MV-4-11 (cell line): ENCODE measurements at regions not wholly inside any gene's neighbourhood (a gene's known extent, or its start where the extent isn't known, plus 50 kb on each side); places are given as distances from the start of the nearest gene placed in this dataset.
"Not testable (repeated sequence)": the region's sequence is repeated elsewhere in the genome, so short reads cannot be mapped to it uniquely, and the experiment has no call there.

Experiments used
- DNase-seq: peaks from one replicate; lab custom pipeline; 2025; lab: John Stamatoyannopoulos, UW

- DNase-seq: no peak
Observed at GRCh38 chr20:47863315-47863965, 78.2 kb upstream of the SULF2 start.

- no peak for DNase-seq
Observed at GRCh38 chr20:47862574-47863240, 77.4 kb upstream of the SULF2 start.

GRCh38 chr20:47861116-47861515 is 75.8 kb upstream of the SULF2 start:
- no peak for DNase-seq

- DNase-seq: no peak
Observed at GRCh38 chr20:47860049-47860830, 75.0 kb upstream of the SULF2 start.

- DNase-seq: no peak
Observed at GRCh38 chr20:47859278-47859677, 74.0 kb upstream of the SULF2 start.

GRCh38 chr20:47857569-47858464 is 72.5 kb upstream of the SULF2 start:
- DNase-seq: peak; percentile 7

- no peak for DNase-seq
Observed at GRCh38 chr20:47857187-47857568, 71.9 kb upstream of the SULF2 start.

- DNase-seq: no peak
Observed at GRCh38 chr20:47855799-47856198, 70.5 kb upstream of the SULF2 start.

GRCh38 chr20:47854687-47855212 is 69.5 kb upstream of the SULF2 start:
- DNase-seq: peak; percentile 59

- DNase-seq: no peak
Observed at GRCh38 chr20:47851774-47852173, 66.5 kb upstream of the SULF2 start.

- DNase-seq: no peak
Observed at GRCh38 chr20:47850146-47850545, 64.9 kb upstream of the SULF2 start.

- no peak for DNase-seq
Observed at GRCh38 chr20:47849596-47849995, 64.3 kb upstream of the SULF2 start.

GRCh38 chr20:47849006-47849405 is 63.7 kb upstream of the SULF2 start:
- no peak for DNase-seq

- not testable (repeated sequence) for DNase-seq
Observed at GRCh38 chr20:47848534-47848933, 63.3 kb upstream of the SULF2 start.

- no peak for DNase-seq
Observed at GRCh38 chr20:47847884-47848485, 62.7 kb upstream of the SULF2 start.

- DNase-seq: not testable (repeated sequence)
Observed at GRCh38 chr20:47847220-47847619, 61.9 kb upstream of the SULF2 start.

- not testable (repeated sequence) for DNase-seq
Observed at GRCh38 chr20:47846651-47847050, 61.4 kb upstream of the SULF2 start.

- DNase-seq: not testable (repeated sequence)
Observed at GRCh38 chr20:47845382-47845977, 60.2 kb upstream of the SULF2 start.

GRCh38 chr20:47844568-47844906 is 59.3 kb upstream of the SULF2 start:
- not testable (repeated sequence) for DNase-seq

- no peak for DNase-seq
Observed at GRCh38 chr20:47843886-47844567, 58.7 kb upstream of the SULF2 start.
